Left kidney (tissue), 1 donor: ENCODE measurements at regions not wholly inside any gene's neighbourhood (a gene's known extent, or its start where the extent isn't known, plus 50 kb on each side); places are given as distances from the start of the nearest gene placed in this dataset.
"Not testable (repeated sequence)": the region's sequence is repeated elsewhere in the genome, so short reads cannot be mapped to it uniquely, and the experiment has no call there.

Experiments used
- DNase-seq: peaks from one replicate; pipeline ENCODE4 v3.0.0-alpha.2; 2013

- DNase-seq = no peak
Observed at GRCh38 chr2:53536583-53537361, 230.8 kb upstream of the CHAC2 start.

DNA sequence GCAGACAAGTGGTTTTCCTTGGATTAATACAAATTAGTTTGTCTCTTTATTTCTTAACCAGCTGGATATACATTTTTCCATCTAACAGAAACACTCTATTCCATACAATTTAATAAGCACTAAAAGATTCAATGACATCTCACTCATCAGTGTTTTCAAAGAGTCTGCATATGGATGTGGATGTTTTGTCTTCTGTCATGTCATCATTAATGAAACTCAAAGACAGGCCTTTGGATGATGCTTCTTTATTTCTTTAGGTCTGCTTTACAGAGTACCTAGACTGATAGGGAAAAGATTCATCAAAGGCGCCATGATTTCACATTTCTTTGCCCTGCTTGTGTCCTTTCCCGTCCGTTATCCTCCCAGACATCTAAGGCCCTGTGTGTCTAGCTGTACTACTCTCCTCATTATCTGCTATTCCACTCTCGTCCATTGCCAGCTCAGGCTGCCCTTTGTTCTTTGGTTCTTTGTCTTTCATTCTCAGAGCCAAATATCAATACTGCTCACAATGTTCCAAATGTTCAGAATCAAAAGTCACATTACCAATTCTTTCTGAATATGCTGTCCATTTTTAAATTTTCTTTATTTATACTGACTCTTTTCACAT, 232.3 kb upstream of the CHAC2 start:
- DNase-seq = no peak

GRCh38 chr2:53530126-53530525, 237.5 kb upstream of the CHAC2 start:
- DNase-seq = no peak

DNA sequence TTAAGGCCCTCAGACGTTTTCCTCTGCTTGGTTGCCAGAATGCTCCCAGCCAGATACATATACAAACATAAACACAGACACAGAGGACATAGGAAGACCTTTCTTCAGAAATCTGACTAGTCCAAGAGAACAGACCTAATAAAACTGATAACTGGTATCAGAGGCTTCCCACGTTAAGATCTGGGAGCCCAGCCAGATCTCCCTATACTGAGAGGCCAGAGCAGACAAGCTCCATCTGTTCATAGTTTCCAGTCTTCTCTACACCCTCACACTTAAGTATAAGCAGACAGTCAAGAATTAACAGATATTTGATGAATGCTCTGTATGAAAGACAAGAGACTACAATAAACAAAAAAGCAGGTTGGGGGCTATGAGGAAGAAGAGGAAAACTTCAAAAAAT, 240.5 kb upstream of the CHAC2 start:
- no peak for DNase-seq

- no peak for DNase-seq
Observed at GRCh38 chr2:53519918-53520841, 247.4 kb upstream of the CHAC2 start.

GRCh38 chr2:53517406-53517805, 250.2 kb upstream of the CHAC2 start:
- DNase-seq = no peak

DNA sequence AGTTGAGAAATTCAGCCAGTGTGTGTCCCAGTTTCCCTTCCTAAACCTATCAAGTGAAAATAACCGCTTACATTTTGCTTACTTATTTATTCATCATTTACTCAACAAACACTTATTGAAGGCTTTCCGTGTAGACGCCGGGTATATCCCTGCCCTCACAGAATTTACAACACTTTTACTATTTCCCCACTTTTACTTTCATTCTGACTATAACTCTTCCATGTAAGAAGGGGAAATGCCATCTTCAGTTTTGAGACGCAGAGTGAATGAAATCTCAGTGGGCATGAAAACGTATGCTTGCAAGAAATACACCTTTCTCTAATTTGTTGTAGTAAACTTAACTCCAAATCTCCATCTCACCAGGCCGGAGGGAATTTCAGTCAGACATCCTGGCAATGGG, 251.0 kb upstream of the CHAC2 start:
- no peak for DNase-seq

DNA sequence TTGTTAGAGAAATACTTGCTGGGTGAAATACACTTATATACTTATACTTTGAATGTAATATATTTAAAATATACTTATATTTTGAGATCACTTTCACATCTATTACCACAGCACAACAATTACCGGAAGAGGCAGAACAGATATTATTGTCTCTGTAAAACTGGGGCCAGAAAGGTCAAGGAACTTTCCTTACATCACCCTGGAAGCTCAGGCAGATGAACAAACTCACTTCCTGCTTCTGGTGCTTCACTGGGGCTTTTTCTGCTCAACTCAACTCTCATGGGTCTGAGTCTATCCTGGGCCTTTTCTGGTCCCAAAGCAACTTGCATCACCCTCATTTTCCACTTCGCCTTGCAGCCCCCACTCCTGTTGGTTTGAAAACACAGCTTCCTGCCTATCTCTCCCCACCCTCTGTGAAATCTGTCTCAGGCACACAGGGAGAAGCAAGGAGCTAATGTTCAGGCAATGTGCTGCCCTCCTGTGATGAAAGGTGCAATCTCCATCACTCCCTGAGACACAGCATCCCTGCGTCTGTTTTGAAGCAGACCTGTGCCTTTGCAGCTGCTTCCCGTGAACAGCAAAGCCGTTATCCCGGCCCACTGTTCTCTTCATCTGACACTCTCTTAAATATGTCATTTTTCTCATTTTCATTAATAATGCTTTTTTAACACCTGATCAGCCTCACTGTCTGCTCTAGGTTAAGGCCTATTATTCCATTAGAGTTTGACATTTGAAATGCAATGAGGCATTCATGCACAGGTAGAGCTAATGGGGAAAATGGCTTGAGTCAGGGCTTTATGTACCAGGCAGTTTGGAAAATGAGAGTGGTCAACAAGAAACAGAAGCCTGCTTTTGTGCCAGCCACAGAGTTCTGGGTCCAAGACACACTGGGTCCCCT, 251.9 kb upstream of the CHAC2 start:
- no peak for DNase-seq

DNA sequence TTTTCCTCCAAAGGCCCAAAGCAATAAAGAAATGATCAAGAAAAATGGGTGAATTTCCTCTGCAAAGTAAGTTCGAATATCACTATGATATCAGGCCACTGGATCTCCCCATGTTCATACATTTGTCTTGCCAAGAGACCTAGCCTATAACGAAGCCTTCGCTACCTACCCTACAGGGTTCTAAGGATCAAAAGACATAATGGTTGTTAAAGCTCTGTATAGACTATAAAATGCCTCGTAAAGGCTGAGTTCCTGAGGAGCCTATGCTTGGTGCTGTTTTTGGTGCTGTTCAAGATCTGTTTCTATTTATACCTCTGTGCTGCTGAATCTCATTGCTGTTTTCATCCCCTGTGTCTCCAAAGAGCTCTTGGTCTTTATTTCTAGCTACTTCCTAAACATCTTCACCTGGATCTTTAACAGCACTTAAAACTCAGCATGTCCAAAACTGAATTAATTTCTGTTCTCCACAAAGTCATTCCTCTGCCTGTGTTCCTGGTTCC, 254.4 kb upstream of the CHAC2 start:
- DNase-seq = no peak

GRCh38 chr2:53512071-53512826, 255.4 kb upstream of the CHAC2 start:
- DNase-seq = no peak

GRCh38 chr2:53511549-53511948, 256.1 kb upstream of the CHAC2 start:
- DNase-seq = no peak

DNA sequence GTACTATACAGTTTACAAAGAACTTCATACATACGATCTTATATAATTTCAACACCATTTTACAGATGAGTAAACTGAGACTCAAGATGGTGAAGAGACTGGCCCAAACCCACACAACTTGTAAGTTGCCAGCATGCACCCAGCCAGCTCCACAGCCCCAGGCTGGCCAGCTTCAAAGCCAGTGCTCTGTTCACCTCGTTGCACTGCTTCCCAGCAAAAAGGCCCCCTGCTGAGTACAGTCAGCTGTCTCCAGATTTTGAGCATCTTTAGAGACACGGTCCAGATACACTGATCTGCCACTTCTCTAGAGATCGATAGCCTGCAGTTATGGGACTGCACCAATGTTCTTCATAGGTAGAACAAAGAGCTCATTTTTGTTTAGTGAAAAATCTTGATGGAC, 257.2 kb upstream of the CHAC2 start:
- DNase-seq = no peak

DNA sequence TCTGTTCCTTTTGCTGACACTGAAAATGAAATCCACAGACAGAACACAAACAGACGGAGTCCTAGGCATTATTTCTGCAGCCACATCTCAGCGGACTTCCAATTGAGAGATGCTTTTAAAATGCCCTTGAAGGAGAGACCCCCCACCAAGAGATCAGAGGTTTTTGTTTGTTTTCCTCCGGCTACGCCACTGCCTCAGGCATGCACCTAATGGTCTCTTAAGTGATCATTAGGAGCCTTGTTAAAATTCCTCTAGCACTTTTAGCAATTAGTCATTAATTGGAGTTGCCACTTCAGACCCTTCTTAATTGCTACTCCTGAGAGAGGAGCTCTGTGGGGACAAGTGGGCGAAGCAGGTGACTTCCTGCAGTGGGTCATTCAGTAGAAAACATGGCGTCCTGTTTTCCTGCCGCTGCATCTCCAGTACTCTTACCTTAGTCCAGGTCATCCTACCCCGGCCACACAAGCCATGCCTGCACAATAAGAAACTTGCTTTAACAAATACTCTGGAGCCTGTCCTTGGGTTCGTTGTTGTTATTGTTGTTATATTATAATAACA, 257.7 kb upstream of the CHAC2 start:
- DNase-seq = no peak

- no peak for DNase-seq
Observed at GRCh38 chr2:53508667-53509066, 258.9 kb upstream of the CHAC2 start.

- DNase-seq = not testable (repeated sequence)
Observed at GRCh38 chr2:53507070-53507469, 260.5 kb upstream of the CHAC2 start.

GRCh38 chr2:53505826-53506225, 261.8 kb upstream of the CHAC2 start:
- DNase-seq = no peak

DNA sequence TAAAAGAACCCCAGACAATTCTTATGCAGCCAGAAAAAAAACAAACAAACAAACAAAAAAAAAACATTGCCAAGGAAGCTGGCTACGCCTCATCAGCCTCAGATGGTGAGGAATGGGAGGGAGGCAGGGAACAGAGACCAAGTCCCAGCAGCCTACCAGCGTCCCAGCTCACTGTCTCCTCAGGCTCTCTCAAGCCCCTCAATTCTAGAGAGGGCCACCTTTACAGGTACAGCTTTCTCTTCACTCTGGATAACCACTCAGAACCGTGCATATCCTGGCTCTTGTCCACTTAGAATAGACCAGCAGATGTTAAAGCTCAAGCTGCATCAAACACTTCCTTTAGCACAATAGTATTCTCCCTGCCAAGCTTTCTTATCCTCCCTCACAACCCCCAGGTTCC, 263.1 kb upstream of the CHAC2 start:
- DNase-seq = no peak

DNA sequence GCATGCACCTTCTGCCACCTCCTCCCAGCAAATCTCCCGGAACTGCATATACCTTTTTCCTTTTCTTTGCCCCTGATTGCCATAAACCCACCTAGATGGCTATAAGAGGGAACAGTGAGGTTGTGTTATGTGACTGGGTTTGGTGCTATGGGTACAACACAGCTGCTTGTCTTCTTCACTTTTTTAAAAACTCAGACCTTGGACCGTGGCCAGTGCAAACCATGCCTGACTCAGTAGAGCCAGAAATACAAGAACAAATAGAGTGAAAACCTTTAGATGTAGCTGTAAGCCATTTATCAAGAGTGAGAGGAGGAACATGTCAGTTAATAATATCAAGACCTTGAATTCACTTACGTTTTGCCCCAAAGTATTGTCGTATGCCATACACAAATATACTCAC, 267.4 kb upstream of the CHAC2 start:
- no peak for DNase-seq

DNA sequence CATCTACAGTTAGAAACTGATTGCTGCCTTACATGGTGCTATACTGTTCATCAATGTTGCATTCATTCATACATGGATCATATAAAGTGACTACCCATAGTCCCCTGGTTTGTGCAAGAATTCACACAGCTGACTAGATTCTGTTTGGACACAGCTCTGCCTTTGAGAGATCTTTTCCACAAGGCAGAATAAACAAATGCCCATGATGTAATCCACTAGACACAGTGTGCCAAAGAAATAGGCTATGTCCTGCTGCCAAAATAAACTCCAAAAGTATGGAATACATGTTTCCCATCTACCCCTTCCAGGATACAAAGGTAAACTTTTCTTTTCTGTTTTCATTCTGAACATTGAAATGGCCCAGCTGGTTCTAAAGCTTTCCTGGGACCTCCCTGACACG, 269.4 kb upstream of the CHAC2 start:
- no peak for DNase-seq

DNA sequence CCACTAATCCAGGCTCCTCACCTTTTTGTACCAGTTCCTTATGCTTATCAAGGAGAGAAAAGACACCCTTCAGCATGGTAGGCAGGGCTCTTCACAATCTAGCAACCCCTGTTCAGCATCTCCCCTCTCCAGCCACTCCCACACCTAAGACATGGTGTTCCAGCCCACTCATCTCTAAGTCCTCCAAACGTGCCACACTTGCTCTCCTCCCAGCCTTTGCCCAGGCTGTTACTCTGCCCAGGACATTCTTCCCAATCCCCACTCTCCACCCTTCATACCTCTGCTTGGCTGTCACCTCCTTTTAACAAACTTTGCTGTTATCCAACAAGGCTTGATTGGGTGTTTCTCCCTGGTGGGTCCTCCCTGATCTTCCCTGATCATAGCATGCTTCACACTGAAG, 270.6 kb upstream of the CHAC2 start:
- DNase-seq = no peak

- no peak for DNase-seq
Observed at GRCh38 chr2:53493210-53493609, 274.4 kb upstream of the CHAC2 start.
